Right lobe of liver (tissue), 4 donors: ENCODE measurements at regions not wholly inside any gene's neighbourhood (a gene's known extent, or its start where the extent isn't known, plus 50 kb on each side); places are given as distances from the start of the nearest gene placed in this dataset.
A peak's percentile ranks its signal among the peaks of the same experiment; 100 is the strongest.

Experiments used
- POLR2A ChIP-seq: fragments of 450-650 bp; IDR thresholded peaks from one replicate; pipeline ENCODE4 v1.6.1; 2017; ENCODE audit warnings: antibody characterized with exemption, mild to moderate bottlenecking
- TF ChIP-seq, protein P1 (sequence below), 4 donors: fragments of 200-600 bp in 3 of 4; fragments of 450-650 bp in 1 of 4; IDR thresholded peaks; one replicate each; pipeline versions ENCODE4 v1.5.1 to v1.8.0; 2016 to 2022; ENCODE audit warnings: antibody characterized with exemption in 4 of 4, mild to moderate bottlenecking in 2 of 4
- donor health status: DM: no; HTN: no; CAD: no.
- donor health status: DM: no; HTN: no; CAD: no.
- donor health status: DM: no; HTN: yes; CAD: no.

DNA sequence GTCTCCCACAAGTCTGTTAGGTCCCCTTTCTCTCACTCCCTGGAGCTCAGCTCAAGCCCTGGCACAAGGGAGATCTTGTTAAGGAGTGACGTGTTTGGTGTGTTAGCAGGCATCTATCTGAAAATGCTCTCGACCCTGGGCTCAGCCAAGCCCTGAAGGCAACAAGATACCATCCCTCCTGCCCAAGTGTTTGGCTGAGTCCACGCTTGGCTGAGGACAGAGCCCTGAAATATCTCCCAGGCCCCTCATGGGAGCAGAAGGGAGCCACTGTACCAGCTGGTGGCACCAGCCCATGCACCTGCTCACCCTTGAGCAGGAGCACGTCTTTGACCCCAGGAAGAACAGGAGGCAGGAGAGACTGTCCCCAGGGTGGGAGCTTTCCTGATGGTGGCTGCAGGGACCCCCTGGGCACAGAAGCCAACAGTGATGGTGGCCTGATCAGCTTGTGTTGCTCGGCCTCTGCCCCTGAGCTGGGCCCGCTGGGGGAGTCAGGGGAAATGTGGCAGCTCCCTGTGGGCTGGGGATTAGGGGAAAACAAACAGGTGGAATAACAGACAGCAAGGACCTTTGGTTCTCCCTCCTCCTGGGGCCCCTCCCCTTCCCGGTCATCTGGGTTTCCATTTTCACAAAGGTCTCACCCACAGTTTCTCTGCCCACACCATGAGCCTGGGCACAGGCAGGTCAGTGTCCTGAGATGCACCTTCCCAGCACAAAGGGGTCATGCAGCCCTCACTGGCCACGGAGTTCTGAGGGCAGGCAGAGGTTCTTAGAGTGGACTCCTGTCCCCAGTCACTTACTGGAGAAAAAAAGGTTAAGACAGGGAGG lies 91.6 kb downstream of the RHOB start:
- TF ChIP-seq, protein P1, sequence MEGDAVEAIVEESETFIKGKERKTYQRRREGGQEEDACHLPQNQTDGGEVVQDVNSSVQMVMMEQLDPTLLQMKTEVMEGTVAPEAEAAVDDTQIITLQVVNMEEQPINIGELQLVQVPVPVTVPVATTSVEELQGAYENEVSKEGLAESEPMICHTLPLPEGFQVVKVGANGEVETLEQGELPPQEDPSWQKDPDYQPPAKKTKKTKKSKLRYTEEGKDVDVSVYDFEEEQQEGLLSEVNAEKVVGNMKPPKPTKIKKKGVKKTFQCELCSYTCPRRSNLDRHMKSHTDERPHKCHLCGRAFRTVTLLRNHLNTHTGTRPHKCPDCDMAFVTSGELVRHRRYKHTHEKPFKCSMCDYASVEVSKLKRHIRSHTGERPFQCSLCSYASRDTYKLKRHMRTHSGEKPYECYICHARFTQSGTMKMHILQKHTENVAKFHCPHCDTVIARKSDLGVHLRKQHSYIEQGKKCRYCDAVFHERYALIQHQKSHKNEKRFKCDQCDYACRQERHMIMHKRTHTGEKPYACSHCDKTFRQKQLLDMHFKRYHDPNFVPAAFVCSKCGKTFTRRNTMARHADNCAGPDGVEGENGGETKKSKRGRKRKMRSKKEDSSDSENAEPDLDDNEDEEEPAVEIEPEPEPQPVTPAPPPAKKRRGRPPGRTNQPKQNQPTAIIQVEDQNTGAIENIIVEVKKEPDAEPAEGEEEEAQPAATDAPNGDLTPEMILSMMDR (IDR thresholded peaks at IDR 0.05): no peak
- TF ChIP-seq POLR2A: peak; percentile 70
